ENCODE measurements at regions not wholly inside any gene's neighbourhood (a gene's known extent, or its start where the extent isn't known, plus 50 kb on each side); places are given as distances from the start of the nearest gene placed in this dataset.
"Not testable (repeated sequence)": the region's sequence is repeated elsewhere in the genome, so short reads cannot be mapped to it uniquely, and the experiment has no call there.

- not testable (repeated sequence) for DNase-seq
Measured at GRCh38 chr2:132332345-132333033, 84.1 kb upstream of the GPR39 start.

- DNase-seq: not testable (repeated sequence)
Measured at GRCh38 chr2:132337135-132337534, 79.5 kb upstream of the GPR39 start.

- not testable (repeated sequence) for DNase-seq
Measured at GRCh38 chr2:132337844-132338243, 78.8 kb upstream of the GPR39 start.

- DNase-seq: peak; percentile 88
Measured at GRCh38 chr2:132347041-132347780, 69.4 kb upstream of the GPR39 start.

DNA sequence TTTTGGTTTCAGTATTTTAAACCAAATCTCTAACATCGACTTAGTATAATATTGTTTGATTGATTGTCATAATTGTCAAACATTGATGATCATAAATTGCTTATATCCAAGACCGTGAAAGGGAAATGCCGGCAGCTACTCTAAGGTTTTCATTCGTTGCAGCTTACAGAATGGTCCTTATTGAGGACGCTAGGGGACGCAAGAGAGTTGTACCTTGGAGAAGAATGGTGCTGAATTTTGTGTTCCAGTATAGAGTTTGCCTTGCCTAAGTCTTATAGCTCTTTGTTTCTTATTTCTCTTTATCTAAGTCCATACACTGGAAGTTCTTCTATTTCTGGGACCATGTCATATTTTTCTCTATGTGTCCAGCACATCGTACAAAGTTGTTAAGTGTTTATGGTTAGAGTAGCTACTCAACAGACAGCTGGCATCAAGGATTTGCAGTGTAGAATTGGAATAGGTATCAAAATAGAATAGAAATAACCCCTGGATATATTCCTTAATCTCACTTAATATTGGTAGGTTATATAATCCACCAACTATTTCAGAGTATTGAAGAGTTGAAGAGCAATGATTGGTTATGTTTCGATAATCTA, 67.4 kb upstream of the GPR39 start:
- DNase-seq: peak; percentile 29

- DNase-seq: not testable (repeated sequence)
Measured at GRCh38 chr2:132351668-132352067, 64.9 kb upstream of the GPR39 start.

DNA sequence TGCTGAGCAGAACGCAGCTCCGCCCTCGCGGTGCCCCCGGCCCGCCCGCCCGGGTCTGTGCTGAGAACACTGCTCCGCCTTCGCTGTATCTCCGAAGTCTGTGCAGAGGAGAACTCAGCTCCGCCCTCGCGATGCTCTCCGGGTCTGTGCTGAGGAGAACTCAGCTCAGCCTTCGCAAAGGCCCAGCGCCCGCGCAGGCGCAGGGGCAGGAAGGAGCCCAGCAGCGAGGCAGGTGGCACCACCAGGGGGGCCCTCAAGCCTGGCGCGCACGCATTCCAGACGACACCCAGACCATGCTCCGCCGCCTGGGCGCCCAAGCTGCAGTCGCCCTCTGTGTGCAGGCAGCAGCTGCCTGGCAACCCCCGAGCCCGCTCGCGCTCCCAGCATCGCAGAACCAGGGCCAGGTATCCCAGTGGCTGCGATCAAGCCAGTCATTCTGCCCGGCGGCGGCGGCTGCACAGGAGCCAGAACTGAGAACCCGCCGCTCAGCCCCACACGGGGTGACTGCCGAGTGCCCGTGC, 64.1 kb upstream of the GPR39 start:
- peak; percentile 90 for DNase-seq

DNA sequence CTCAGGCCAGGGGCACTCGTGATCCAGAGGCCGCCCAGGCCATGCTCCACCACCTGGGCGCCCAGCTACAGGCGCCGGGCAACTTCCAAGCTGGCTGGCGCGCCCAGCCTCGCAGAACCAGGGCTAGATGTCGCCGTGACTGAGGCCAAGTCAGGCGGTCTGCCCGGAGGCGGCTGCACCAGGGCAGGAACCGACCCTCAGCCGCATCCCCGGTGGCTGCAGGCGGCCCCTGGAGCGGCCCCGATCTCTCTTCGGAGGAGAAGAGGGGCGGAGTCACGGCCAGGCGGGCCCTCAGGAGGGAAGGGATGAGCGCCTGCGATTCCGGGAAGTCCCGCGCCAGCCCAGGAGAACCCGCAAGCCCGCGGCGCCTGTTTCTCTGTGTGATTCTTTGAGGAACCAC, 63.2 kb upstream of the GPR39 start:
- DNase-seq: peak; percentile 84

DNA sequence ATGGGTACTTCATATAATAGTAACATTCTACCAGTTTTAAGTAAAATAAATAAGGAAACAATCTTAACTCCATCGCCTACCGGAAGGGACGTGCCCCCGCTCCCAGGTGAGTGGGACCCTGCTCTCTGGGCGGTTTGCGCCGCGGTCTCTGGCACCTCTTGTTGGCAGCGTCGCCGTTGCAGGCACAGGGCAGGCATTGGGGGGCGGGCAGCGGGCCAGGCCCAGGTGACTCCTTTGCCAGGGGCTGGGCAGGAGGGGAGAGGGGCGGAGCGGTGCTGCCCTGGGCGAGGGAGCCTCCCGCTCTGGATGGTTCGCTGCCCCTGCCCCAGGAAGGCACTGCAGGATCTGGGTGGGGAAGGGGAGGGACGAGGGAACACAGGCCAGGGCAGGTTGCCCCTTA, 55.6 kb upstream of the GPR39 start:
- DNase-seq: not testable (repeated sequence)

DNA sequence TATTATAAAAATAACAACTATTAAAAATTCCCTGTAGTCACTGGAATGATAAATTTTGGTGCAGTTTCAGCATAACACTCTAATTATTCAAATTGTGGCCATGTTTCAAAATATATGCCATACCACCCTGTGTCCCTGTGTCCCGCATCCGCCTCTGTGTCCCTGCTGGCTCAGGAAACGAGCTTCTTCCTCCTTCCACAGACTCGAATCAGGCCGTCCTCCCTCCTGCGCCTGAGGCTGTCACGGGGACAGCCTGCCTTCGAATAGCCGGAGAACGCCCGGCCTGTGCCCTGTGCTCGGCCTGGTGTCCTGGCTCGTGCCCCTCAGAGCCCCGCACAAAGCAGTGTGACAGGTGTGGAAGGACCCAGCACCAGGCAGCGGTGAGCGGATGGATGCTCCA, 55.1 kb upstream of the GPR39 start:
- not testable (repeated sequence) for DNase-seq

DNA sequence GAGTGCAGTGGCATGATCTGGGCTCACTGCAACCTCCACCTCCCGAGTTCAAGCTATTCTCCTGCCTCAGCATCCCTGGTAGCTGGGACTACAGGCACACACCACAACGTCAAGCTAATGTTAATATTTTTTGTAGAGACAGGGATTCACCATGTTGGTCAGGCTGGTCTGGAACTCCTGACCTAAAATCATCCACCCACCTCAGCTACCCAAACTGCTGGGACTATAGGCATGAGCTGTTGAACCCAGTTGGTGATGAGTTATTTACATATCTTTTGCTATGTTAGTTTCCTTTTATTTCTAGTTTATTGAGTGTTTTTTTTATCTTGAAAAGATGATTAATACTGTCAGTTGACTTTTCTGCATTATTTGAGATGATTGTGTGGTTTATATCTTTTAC, 53.3 kb upstream of the GPR39 start:
- not testable (repeated sequence) for DNase-seq

- DNase-seq: not testable (repeated sequence)
Measured at GRCh38 chr2:132365963-132366362, 50.6 kb upstream of the GPR39 start.

- no peak for DNase-seq
Measured at GRCh38 chr2:132366421-132367180, 50.0 kb upstream of the GPR39 start.

Measured in retina (tissue), 1 donor.